ENCODE measurements at regions not wholly inside any gene's neighbourhood (a gene's known extent, or its start where the extent isn't known, plus 50 kb on each side); places are given as distances from the start of the nearest gene placed in this dataset.

DNA sequence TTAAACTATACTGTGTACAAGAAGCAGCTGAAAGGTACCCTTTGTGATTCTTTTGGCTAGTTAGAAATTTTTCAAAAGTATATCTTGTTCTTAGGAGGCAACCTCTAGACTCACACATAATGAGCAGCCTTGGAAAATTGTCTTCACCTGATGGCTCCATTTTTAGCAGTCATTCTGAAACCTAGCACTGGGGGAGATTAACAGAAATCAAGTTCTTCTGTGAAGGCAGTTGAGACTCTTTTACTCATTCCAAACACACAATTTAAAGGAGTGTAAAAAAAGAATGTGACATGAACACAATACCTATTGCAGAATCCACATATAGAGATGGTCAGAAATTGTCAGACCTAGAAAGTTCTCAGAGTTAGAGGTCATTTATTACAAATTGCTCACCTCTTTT, 197.7 kb downstream of the UBE2E3 start:
- intact Hi-C loops (cut with micrococcal nuclease) (no loop called here), in situ Hi-C loops (cut with MboI; ENCODE audit: low sequenced_read_pairs) (no loop called here), dilution Hi-C loops (cut with HindIII; ENCODE audit: low sequenced_read_pairs, unreplicated experiment) (no loop called here)
- Histone ChIP-seq H3K9ac (ENCODE audit: low read depth, low read length) (no peak overlapping the region), H3K9me3 (ENCODE audit: control insufficient read depth, insufficient read depth, low read length) (no peaks in the 10 kb centered on the region), H3K27me3 (ENCODE audit: control insufficient read depth, insufficient read depth, low read length) (no peaks in the 10 kb centered on the region), H3K14ac (replicated peaks; ENCODE audit: low read depth, low read length) (no peak overlapping the region), H3K4me1 (ENCODE audit: control insufficient read depth, insufficient read depth, low read length) (peaks cover 2% of the 10 kb centered on the region; the same call in 1 of the 2 replicates), H3K4me3 (ENCODE audit: insufficient read depth, low read depth, low read length) (no peak overlapping the region), H3K9me1 (ENCODE audit: insufficient read depth, low read length) (no peaks in the 10 kb centered on the region), H3K27ac (ENCODE audit: insufficient read depth, low read length) (no peak overlapping the region), H3K56ac (ENCODE audit: extremely low read depth, insufficient read depth, low read length) (no peak overlapping the region), H4K20me1 (ENCODE audit: insufficient read depth, low read length) (no peaks in the 10 kb centered on the region), H4K91ac (ENCODE audit: insufficient read depth, low read depth, low read length) (no peak overlapping the region), H2BK5ac (ENCODE audit: low read depth, low read length, poor library complexity, severe bottlenecking) (no peak overlapping the region), H3K23ac (ENCODE audit: low read depth, low read length) (no peak overlapping the region), H2BK20ac (ENCODE audit: low read depth, low read length) (no peak overlapping the region), H4K8ac (ENCODE audit: low read depth in 2 of 2, low read length in 2 of 2) (no peak overlapping the region), H3K36me3 (ENCODE audit: control insufficient read depth, insufficient read depth, low read length) (no peaks in the 10 kb centered on the region), H2AK5ac (ENCODE audit: low read depth, low read length) (no peak overlapping the region), H3K79me1 (ENCODE audit: low read depth in 1 of 2, low read length in 2 of 2) (no peaks in the 10 kb centered on the region), H2AK9ac (replicated peaks; ENCODE audit: low read depth, low read length, poor library complexity) (no peak overlapping the region), H2BK15ac (ENCODE audit: low read depth, low read length) (no peak overlapping the region), H4K5ac (ENCODE audit: low read depth, low read length) (no peak overlapping the region), H2BK120ac (ENCODE audit: low read depth, low read length) (no peak overlapping the region), H3K4ac (ENCODE audit: low read depth, low read length) (no peak overlapping the region), H3K4me2 (ENCODE audit: low read depth, low read length) (no peak overlapping the region), H2AFZ (replicated peaks; ENCODE audit: low read length, poor library complexity) (no peak overlapping the region), H3K18ac (ENCODE audit: low read depth, low read length) (no peak overlapping the region)
- ChIA-PET CTCF (interaction anchor here (0.6 to 1.2 kb wide), 3 partner anchors 8 to 56 kb away, joined by 3 to 4 read pairs (median 3); no protein-coding TSS in a partner anchor), POLR2A (ENCODE audit: unreplicated experiment) (no interaction called here)
- TF ChIP-seq RAD21 (IDR thresholded peaks at IDR 0.05; ENCODE audit: low read length) (no peak), CEBPB (IDR thresholded peaks at IDR 0.05; ENCODE audit: low read depth, low read length) (no peak), POLR2A (IDR thresholded peaks at IDR 0.05; ENCODE audit: low read depth, low read length) (no peak), MAZ (IDR thresholded peaks at IDR 0.05; ENCODE audit: borderline replicate concordance, low read depth, low read length) (no peak), MAFK (IDR thresholded peaks at IDR 0.05; ENCODE audit: low read depth, low read length) (no peak), SMC3 (IDR thresholded peaks at IDR 0.05; ENCODE audit: low read depth, low read length) (no peak), RFX5 (IDR thresholded peaks at IDR 0.05; ENCODE audit: low read depth, low read length) (no peak)
- TF ChIP-seq, protein P1, sequence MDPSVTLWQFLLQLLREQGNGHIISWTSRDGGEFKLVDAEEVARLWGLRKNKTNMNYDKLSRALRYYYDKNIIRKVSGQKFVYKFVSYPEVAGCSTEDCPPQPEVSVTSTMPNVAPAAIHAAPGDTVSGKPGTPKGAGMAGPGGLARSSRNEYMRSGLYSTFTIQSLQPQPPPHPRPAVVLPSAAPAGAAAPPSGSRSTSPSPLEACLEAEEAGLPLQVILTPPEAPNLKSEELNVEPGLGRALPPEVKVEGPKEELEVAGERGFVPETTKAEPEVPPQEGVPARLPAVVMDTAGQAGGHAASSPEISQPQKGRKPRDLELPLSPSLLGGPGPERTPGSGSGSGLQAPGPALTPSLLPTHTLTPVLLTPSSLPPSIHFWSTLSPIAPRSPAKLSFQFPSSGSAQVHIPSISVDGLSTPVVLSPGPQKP (IDR thresholded peaks at IDR 0.05; ENCODE audit: borderline replicate concordance, low read depth, low read length) = no peak
- TF ChIP-seq, protein P2, sequence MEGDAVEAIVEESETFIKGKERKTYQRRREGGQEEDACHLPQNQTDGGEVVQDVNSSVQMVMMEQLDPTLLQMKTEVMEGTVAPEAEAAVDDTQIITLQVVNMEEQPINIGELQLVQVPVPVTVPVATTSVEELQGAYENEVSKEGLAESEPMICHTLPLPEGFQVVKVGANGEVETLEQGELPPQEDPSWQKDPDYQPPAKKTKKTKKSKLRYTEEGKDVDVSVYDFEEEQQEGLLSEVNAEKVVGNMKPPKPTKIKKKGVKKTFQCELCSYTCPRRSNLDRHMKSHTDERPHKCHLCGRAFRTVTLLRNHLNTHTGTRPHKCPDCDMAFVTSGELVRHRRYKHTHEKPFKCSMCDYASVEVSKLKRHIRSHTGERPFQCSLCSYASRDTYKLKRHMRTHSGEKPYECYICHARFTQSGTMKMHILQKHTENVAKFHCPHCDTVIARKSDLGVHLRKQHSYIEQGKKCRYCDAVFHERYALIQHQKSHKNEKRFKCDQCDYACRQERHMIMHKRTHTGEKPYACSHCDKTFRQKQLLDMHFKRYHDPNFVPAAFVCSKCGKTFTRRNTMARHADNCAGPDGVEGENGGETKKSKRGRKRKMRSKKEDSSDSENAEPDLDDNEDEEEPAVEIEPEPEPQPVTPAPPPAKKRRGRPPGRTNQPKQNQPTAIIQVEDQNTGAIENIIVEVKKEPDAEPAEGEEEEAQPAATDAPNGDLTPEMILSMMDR (conservative IDR thresholded peaks at IDR 0.05; ENCODE audit: low read depth, low read length) = no peak
- ATAC-seq (ENCODE audit: low read depth) (no peak), DNase-seq (no peak)
- BruUV-seq (replicated peaks) = no TSS peak
